ENCODE measurements at regions not wholly inside any gene's neighbourhood (a gene's known extent, or its start where the extent isn't known, plus 50 kb on each side); places are given as distances from the start of the nearest gene placed in this dataset.

DNA sequence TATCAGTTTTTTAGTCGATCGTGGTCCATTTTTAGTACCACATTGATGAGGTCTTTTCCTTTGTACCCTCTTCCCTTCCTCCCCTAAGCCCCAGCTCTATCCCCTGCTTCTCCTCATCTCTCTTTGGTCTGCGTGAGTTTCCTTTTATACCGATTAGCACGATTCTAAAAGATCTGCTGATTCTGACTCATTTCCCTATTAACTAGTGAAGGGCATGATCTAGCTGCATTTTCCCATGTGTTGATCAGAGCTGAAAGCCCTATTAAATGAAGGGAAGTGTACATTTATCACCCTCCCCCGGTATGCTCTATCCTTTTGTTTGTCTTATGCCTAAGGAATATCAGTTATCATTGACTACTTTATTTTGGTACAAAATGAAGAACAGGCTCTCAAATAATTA is 181.7 kb upstream of the NPY2R start:
- Histone ChIP-seq H3K9me1 (replicated peaks; ENCODE audit: control insufficient read depth, extremely low read depth, insufficient read depth, low read length) (no peaks in the 10 kb centered on the region), H3K36me3 (ENCODE audit: control insufficient read depth in 2 of 2, extremely low read depth in 1 of 2, insufficient read depth in 2 of 2, low read length in 2 of 2) (no peaks in the 10 kb centered on the region), H3K27ac (ENCODE audit: insufficient read depth, low read depth, low read length) (peak overlapping the region; percentile 73), H3K4me1 (ENCODE audit: control insufficient read depth, extremely low read depth, insufficient read depth, low read length) (peaks cover 11% of the 10 kb centered on the region), H3K4me3 (replicated peaks in 1 of 3; ENCODE audit: insufficient read depth in 1 of 3, low read depth in 1 of 3, low read length in 3 of 3) (peak overlapping the region in 1 of 3 experiments; percentile 21), H3K27me3 (ENCODE audit: control insufficient read depth in 2 of 2, insufficient read depth in 2 of 2, low read length in 2 of 2) (no peaks in the 10 kb centered on the region), H3K79me2 (ENCODE audit: control insufficient read depth, insufficient read depth, low read length) (no peaks in the 10 kb centered on the region), H2AFZ (ENCODE audit: low read depth, low read length) (peak overlapping the region; percentile 47), H4K20me1 (replicated peaks; ENCODE audit: control insufficient read depth, extremely low read depth, insufficient read depth, low read length) (no peaks in the 10 kb centered on the region), H3K9me3 (replicated peaks; ENCODE audit: control insufficient read depth, insufficient read depth, low read length) (no peaks in the 10 kb centered on the region), H3K4me2 (ENCODE audit: insufficient read depth, low read length) (peak overlapping the region; percentile 84), H3K9ac (replicated peaks; ENCODE audit: extremely low read depth, insufficient read depth, low read length) (peak overlapping the region; percentile 35)
- intact Hi-C loops (cut with micrococcal nuclease) (loop anchor here (1.0 to 10.0 kb wide), 10 partner anchors 19 to 927 kb away; partner anchors contain the start of gene CTSO), dilution Hi-C loops (cut with MboI; ENCODE audit: extremely low pct_ligation_motif_present, low sequenced_read_pairs) (no loop called here)
- POLR2A ChIA-PET = interaction anchor here (0.7 kb wide), 1 partner anchor 53 kb away, joined by 3 read pairs; no protein-coding TSS in a partner anchor
- TF ChIP-seq GATA2 (IDR thresholded peaks at IDR 0.05; ENCODE audit: insufficient read depth, insufficient read length, low read depth, low read length) (peak; percentile 48), FOS (IDR thresholded peaks at IDR 0.05; ENCODE audit: borderline replicate concordance, insufficient read depth, low read length) (peak; percentile 74), JUN (IDR thresholded peaks at IDR 0.05; ENCODE audit: borderline replicate concordance, insufficient read depth, insufficient read length, low read depth) (peak; percentile 80)
- TF ChIP-seq, protein P1, sequence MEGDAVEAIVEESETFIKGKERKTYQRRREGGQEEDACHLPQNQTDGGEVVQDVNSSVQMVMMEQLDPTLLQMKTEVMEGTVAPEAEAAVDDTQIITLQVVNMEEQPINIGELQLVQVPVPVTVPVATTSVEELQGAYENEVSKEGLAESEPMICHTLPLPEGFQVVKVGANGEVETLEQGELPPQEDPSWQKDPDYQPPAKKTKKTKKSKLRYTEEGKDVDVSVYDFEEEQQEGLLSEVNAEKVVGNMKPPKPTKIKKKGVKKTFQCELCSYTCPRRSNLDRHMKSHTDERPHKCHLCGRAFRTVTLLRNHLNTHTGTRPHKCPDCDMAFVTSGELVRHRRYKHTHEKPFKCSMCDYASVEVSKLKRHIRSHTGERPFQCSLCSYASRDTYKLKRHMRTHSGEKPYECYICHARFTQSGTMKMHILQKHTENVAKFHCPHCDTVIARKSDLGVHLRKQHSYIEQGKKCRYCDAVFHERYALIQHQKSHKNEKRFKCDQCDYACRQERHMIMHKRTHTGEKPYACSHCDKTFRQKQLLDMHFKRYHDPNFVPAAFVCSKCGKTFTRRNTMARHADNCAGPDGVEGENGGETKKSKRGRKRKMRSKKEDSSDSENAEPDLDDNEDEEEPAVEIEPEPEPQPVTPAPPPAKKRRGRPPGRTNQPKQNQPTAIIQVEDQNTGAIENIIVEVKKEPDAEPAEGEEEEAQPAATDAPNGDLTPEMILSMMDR (IDR thresholded peaks at IDR 0.05; ENCODE audit: extremely low read depth in 1 of 2, insufficient read depth in 1 of 2, low read depth in 1 of 2, low read length in 2 of 2) = no peak
- no TSS peak for BruUV-seq (replicated peaks)
- DNase-seq (ENCODE audit: low read depth, low spot score) (peak; percentile 89), FAIRE-seq (peak; percentile 74)
- CTCF ChIA-PET = interaction anchor here (0.5 to 4.4 kb wide), 47 partner anchors 10 to 927 kb away, joined by 3 to 49 read pairs (median 4); partner anchors contain the start of genes CTSO, MAP9 and NPY2R
